Uterus (tissue), 2 donors: ENCODE measurements at regions not wholly inside any gene's neighbourhood (a gene's known extent, or its start where the extent isn't known, plus 50 kb on each side); places are given as distances from the start of the nearest gene placed in this dataset.

ENCODE experiments used
- CTCF ChIP-seq, 4 experiments: fragments of 200-600 bp in 2 of 4; fragments of 450-650 bp in 2 of 4; sonication (generic) in 2 of 4; IDR thresholded peaks; one replicate each; pipeline ENCODE4 v1.5.1; 2016 to 2019; ENCODE audit warnings: antibody characterized with exemption in 4 of 4, mild to moderate bottlenecking in 2 of 4, moderate library complexity in 1 of 4
- POLR2A ChIP-seq, 2 donors: fragments of 450-650 bp; IDR thresholded peaks; one replicate each; pipeline ENCODE4 v1.6.1; 2016; ENCODE audit warnings: antibody characterized with exemption in 2 of 2, mild to moderate bottlenecking in 1 of 2, moderate library complexity in 1 of 2

- no peak for TF ChIP-seq CTCF (IDR thresholded peaks at IDR 0.05)
- no peak for TF ChIP-seq POLR2A (IDR thresholded peaks at IDR 0.05)
These were observed 271.8 kb downstream of the MTX2 start for GRCh38 chr2:176540995-176541394.
